OCI-LY7 (cell line): ENCODE measurements at regions not wholly inside any gene's neighbourhood (a gene's known extent, or its start where the extent isn't known, plus 50 kb on each side); places are given as distances from the start of the nearest gene placed in this dataset.

ENCODE experiments used
- BruUV-seq: library from RNA; stranded (reverse); fragments of 400-500 nt; replicated peaks from 2 replicates; lab custom pipeline; 2021; lab: Mats Ljungman, UMichigan
- CTCF ChIA-PET: fragments of 300-600 bp; sonication (Branson Sonifier 250); formaldehyde crosslinking; loops from one replicate; lab custom pipeline; 2022; ENCODE audit warnings: antibody characterized with exemption; ENCODE audit not compliant: unreplicated experiment; lab: Charles Lee
- POLR2A ChIA-PET: fragments of 300-600 bp; sonication (Branson Sonifier 250); formaldehyde crosslinking; loops from one replicate; lab custom pipeline; 2022; ENCODE audit warnings: antibody characterized with exemption; lab: Charles Lee
- DNase-seq: peaks from one replicate; pipeline ENCODE4 v3.0.0-alpha.2; 2015; ENCODE audit warnings: low spot score
- H2AFZ ChIP-seq: fragments of 200-600 bp; sonication (generic), shearing (Covaris generic); 2 replicates; pipeline ENCODE4 v1.6.1; 2014; ENCODE audit warnings: mild to moderate bottlenecking, antibody characterized with exemption, low read length, moderate library complexity
- H3K27ac ChIP-seq: fragments of 200-600 bp; sonication (generic); 2 replicates; pipeline ENCODE4 v1.5.1; 2014; ENCODE audit warnings: mixed run types, low read depth, mild to moderate bottlenecking, moderate library complexity, low read length, inconsistent platforms; ENCODE audit not compliant: poor library complexity, severe bottlenecking
- H3K36me3 ChIP-seq: fragments of 200-600 bp; sonication (generic); 2 replicates; pipeline ENCODE4 v1.6.1; 2014; ENCODE audit warnings: mild to moderate bottlenecking, antibody characterized with exemption, low read length, moderate library complexity, mixed read lengths; ENCODE audit not compliant: insufficient read depth
- H3K4me1 ChIP-seq: fragments of 200-600 bp; sonication (generic); 2 replicates; pipeline ENCODE4 v1.5.1; 2014; ENCODE audit warnings: mild to moderate bottlenecking, low read length; ENCODE audit not compliant: insufficient read depth, poor library complexity, severe bottlenecking
- H3K4me2 ChIP-seq: fragments of 200-600 bp; sonication (generic); 2 replicates; pipeline ENCODE4 v1.6.1; 2014; ENCODE audit warnings: mild to moderate bottlenecking, low read length
- H3K4me3 ChIP-seq: fragments of 200-600 bp; sonication (generic); 2 replicates; pipeline ENCODE4 v1.5.1; 2014; ENCODE audit warnings: mild to moderate bottlenecking, low read depth, low read length; ENCODE audit not compliant: poor library complexity, severe bottlenecking
- H3K79me2 ChIP-seq: fragments of 200-600 bp; sonication (generic); 2 replicates; pipeline ENCODE4 v1.6.1; 2016; ENCODE audit warnings: low read depth, mild to moderate bottlenecking, low read length, moderate library complexity, mixed read lengths; ENCODE audit not compliant: insufficient read depth
- H3K9me2 ChIP-seq: fragments of 200-600 bp; sonication (generic); 2 replicates; pipeline ENCODE4 v1.6.1; 2016; ENCODE audit warnings: mild to moderate bottlenecking, low read length, mixed read lengths; ENCODE audit not compliant: insufficient read depth
- H3K9me3 ChIP-seq: fragments of 200-600 bp; sonication (generic); 2 replicates; pipeline ENCODE4 v1.6.1; 2014; ENCODE audit warnings: mild to moderate bottlenecking, mixed run types, low read length, mixed read lengths
- H4K20me1 ChIP-seq: fragments of 200-600 bp; sonication (generic); 2 replicates; pipeline ENCODE4 v1.6.1; 2014; ENCODE audit warnings: mild to moderate bottlenecking, antibody characterized with exemption, low read length, moderate library complexity, mixed read lengths; ENCODE audit not compliant: insufficient read depth
- EZH2phosphoT487 ChIP-seq: fragments of 200-600 bp; sonication (generic); IDR thresholded peaks from 2 replicates; pipeline ENCODE4 v1.6.1; 2018; ENCODE audit warnings: low read depth, borderline replicate concordance, mild to moderate bottlenecking, mixed run types, antibody characterized with exemption, low read length, moderate library complexity, mixed read lengths
- intact Hi-C: fragments of 100-400 bp; cut with micrococcal nuclease; formaldehyde crosslinking; loops from one replicate; pipeline ENCODE4 v1.10.0; 2022; ENCODE audit not compliant: unreplicated experiment
- TF ChIP-seq, protein P1 (sequence below): fragments of 200-600 bp; sonication (generic); conservative IDR thresholded peaks from 2 replicates; pipeline ENCODE4 v1.5.1; 2014; ENCODE audit warnings: mild to moderate bottlenecking, antibody characterized with exemption, low read length, moderate library complexity, mixed read lengths

DNA sequence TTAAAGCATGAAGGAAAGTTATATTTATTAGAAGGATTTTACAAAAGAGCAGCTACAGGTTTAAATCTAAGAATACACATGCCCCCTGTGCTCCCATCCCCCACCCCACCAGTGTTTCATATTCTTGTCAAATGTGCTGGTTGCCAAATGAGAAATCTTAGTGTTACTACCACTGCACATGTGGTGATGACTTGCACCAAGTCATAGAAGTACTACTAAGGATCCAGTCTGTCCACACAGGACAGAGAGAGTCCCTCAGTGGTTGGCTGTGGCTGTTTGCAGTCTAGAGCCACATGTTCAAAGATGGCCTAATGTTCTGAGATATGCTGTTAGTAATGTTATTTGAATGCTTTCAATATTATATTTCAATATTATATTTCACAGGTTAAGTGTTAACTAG lies 268.8 kb downstream of the ADAMTS20 start:
- ChIA-PET CTCF (no interaction called here), POLR2A (interaction anchor here (1.5 kb wide), 1 partner anchor 13 kb away, joined by 4 read pairs; no protein-coding TSS in a partner anchor)
- H3K9me2 ChIP-seq, result 0 out of 2 replicates have a peak, but pooled peaks cover 3% of the 10 kb centered on the region
- no peak overlapping the region for H2AFZ ChIP-seq
- no peaks in the 10 kb centered on the region for H3K36me3 ChIP-seq
- TF ChIP-seq, protein P1, sequence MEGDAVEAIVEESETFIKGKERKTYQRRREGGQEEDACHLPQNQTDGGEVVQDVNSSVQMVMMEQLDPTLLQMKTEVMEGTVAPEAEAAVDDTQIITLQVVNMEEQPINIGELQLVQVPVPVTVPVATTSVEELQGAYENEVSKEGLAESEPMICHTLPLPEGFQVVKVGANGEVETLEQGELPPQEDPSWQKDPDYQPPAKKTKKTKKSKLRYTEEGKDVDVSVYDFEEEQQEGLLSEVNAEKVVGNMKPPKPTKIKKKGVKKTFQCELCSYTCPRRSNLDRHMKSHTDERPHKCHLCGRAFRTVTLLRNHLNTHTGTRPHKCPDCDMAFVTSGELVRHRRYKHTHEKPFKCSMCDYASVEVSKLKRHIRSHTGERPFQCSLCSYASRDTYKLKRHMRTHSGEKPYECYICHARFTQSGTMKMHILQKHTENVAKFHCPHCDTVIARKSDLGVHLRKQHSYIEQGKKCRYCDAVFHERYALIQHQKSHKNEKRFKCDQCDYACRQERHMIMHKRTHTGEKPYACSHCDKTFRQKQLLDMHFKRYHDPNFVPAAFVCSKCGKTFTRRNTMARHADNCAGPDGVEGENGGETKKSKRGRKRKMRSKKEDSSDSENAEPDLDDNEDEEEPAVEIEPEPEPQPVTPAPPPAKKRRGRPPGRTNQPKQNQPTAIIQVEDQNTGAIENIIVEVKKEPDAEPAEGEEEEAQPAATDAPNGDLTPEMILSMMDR, result no peak
- TF ChIP-seq EZH2phosphoT487, result no peak
- no peaks in the 10 kb centered on the region for H4K20me1 ChIP-seq
- H3K4me1 ChIP-seq, result no peaks in the 10 kb centered on the region
- H3K79me2 ChIP-seq, result no peaks in the 10 kb centered on the region
- H3K27ac ChIP-seq, result no peak overlapping the region
- intact Hi-C loops, result no loop called here
- DNase-seq, result no peak
- H3K4me3 ChIP-seq, result no peak overlapping the region
- no peak overlapping the region for H3K4me2 ChIP-seq
- H3K9me3 ChIP-seq, result no peaks in the 10 kb centered on the region
- BruUV-seq, result no TSS peak

DNA sequence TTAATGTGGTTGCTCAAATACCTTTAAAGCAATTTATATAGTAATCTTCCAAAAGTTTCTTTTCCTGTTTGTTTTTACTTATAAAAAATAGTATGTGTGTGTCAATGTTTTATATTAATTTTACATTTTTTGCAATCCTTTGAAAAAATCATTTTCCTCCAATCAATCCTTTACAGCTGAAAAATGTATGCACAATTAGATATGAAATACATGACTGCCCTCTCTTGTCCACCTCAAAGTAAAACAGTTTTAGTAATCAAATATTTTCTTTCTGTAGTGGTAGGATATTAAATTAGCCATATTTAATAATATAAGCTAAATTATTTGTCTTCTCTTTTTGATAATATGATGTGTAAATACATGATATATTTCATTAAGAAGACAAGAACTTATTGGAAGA lies 269.9 kb downstream of the ADAMTS20 start:
- Histone ChIP-seq H3K36me3 (no peaks in the 10 kb centered on the region), H3K27ac (no peak overlapping the region), H3K4me3 (no peak overlapping the region), H4K20me1 (no peaks in the 10 kb centered on the region), H3K9me2 (0 out of 2 replicates have a peak, but pooled peaks cover 3% of the 10 kb centered on the region), H2AFZ (no peak overlapping the region), H3K4me2 (no peak overlapping the region), H3K9me3 (no peaks in the 10 kb centered on the region), H3K4me1 (no peaks in the 10 kb centered on the region), H3K79me2 (no peaks in the 10 kb centered on the region)
- no TSS peak for BruUV-seq
- no peak for DNase-seq
- no peak for TF ChIP-seq EZH2phosphoT487
- TF ChIP-seq, protein P1, result peak; percentile 44; the same call in 1 of the 2 replicates
- intact Hi-C loops, result no loop called here
- CTCF ChIA-PET, result no interaction called here
- POLR2A ChIA-PET, result interaction anchor here (2.5 kb wide), 1 partner anchor 8 kb away, joined by 8 read pairs; no protein-coding TSS in a partner anchor

DNA sequence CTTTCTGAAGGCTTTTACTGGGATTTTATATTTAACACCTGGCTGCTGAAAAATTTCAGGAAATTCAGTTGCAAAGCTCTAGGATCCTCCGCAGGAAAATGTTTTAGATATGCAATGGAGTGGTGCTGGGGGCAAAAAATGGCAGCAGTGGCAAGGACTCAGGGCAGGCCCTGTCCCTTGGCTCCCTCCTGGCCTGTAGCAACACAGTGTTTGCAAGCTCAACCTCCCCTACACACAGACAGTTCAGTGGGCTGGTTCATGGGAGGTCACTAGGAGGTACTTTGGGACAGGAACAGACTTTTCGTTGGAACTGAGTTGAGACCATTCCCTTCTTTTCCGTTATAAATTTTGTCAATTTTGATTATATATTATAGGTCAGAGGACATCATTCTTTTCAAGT lies 270.4 kb downstream of the ADAMTS20 start:
- no peaks in the 10 kb centered on the region for H3K9me3 ChIP-seq
- POLR2A ChIA-PET, result interaction anchor here (2.5 kb wide), 1 partner anchor 9 kb away, joined by 8 read pairs; no protein-coding TSS in a partner anchor
- H2AFZ ChIP-seq, result no peak overlapping the region
- no peaks in the 10 kb centered on the region for H3K79me2 ChIP-seq
- H3K4me3 ChIP-seq, result no peak overlapping the region
- no peaks in the 10 kb centered on the region for H4K20me1 ChIP-seq
- intact Hi-C loops, result no loop called here
- H3K4me1 ChIP-seq, result no peaks in the 10 kb centered on the region
- no peak for TF ChIP-seq EZH2phosphoT487
- TF ChIP-seq, protein P1, result no peak
- no peak overlapping the region for H3K4me2 ChIP-seq
- H3K36me3 ChIP-seq, result no peaks in the 10 kb centered on the region
- 0 out of 2 replicates have a peak, but pooled peaks cover 3% of the 10 kb centered on the region for H3K9me2 ChIP-seq
- CTCF ChIA-PET, result no interaction called here
- DNase-seq, result no peak
- no TSS peak for BruUV-seq
- no peak overlapping the region for H3K27ac ChIP-seq
